ENCODE measurements at regions not wholly inside any gene's neighbourhood (a gene's known extent, or its start where the extent isn't known, plus 50 kb on each side); places are given as distances from the start of the nearest gene placed in this dataset.
"Not testable (repeated sequence)": the region's sequence is repeated elsewhere in the genome, so short reads cannot be mapped to it uniquely, and the experiment has no call there.

GRCh38 chr4:112775801-112776200 is 138.9 kb downstream of the LARP7 start:
- DNase-seq (ENCODE audit: low read depth in 2 of 2), result no peak

- DNase-seq (ENCODE audit: low read depth in 2 of 2), result no peak
These were observed 139.6 kb downstream of the LARP7 start for GRCh38 chr4:112776535-112776934.

DNA sequence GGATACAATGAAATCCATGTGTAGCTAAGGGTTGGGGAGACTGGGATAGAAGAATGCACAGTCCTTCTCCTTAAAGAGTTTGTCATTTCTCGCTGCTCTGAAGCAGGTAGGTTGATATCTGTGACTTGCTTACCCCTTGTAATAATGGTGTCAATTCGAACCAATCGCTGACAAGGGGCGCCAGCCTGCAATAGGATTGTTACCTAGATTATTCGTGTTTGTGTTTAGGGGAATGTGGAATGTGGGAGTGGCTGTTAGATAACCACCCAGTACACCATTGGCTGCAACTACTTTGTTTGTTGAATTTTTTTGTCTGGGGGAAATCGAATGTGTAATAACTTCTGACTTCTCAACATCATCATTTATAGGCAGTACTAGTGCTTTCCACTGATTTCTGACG is 141.6 kb downstream of the LARP7 start:
- no peak for DNase-seq (ENCODE audit: low read depth in 2 of 2)

- no peak for DNase-seq (ENCODE audit: low read depth in 2 of 2)
These were observed 156.1 kb downstream of the LARP7 start for GRCh38 chr4:112793033-112793432.

DNA sequence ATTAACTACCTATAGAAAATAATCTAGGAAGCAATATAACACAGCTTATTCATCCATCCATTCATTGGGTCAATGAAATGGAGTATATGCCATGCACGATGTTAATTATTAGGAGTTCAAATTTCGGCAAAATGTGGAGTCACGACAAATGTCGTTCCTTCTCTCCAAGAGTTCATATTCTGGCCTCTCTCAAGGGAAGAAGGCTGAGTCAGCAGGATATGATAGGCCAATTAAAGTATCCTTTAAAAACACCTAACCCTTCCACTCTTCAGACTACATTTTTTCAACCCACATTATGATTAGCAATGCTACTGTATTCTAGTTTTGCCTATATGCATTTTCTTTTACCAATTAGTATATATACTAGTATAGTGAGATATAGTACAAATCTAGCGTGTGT is 163.1 kb downstream of the LARP7 start:
- DNase-seq (ENCODE audit: low read depth in 2 of 2), result no peak

- DNase-seq (ENCODE audit: low read depth in 2 of 2), result no peak
These were observed 164.4 kb downstream of the LARP7 start for GRCh38 chr4:112801341-112801740.

- no peak for DNase-seq (ENCODE audit: low read depth in 2 of 2)
These were observed 165.8 kb downstream of the LARP7 start for GRCh38 chr4:112802780-112803179.

GRCh38 chr4:112807083-112807482 is 170.1 kb downstream of the LARP7 start:
- no peak for DNase-seq (ENCODE audit: low read depth in 2 of 2)

- no peak for DNase-seq (ENCODE audit: low read depth in 2 of 2)
These were observed 171.1 kb downstream of the LARP7 start for GRCh38 chr4:112808001-112808400.

- no peak for DNase-seq (ENCODE audit: low read depth in 2 of 2)
These were observed 176.8 kb downstream of the LARP7 start for GRCh38 chr4:112813790-112814189.

DNA sequence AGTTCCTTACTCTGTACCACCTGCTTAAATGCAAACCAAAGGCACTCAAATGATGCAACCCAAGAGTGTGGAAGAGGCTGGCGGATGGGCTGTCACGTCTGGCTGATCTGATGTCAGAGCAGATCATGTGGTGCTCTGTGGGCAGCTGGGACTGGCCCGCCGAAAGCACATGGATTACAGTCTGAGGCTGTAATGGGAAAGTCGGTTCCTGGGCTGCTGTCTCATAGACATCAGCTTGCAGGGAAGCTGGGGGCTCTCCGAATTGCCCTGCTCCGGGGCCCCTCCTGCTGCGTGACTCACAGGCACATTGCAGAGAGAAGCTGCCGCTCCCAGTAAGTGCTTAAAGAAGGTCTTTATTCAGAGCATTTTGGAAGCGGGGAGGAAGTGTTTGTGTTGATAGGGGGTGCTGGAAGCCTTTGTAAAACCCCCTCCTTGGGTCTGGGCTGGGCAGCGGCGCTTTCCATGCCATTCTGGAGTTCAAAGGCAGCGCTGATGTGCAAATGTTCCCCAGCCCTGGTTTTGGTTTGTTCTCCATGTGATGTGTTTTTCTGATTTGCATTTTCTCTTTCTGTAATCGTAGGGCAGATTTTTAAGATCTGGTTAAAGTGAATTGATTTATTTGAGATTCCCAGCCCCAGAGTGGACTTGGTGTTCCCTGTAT is 181.1 kb downstream of the LARP7 start:
- DNase-seq (ENCODE audit: low read depth in 2 of 2), result peak; percentile 10 to 14

DNA sequence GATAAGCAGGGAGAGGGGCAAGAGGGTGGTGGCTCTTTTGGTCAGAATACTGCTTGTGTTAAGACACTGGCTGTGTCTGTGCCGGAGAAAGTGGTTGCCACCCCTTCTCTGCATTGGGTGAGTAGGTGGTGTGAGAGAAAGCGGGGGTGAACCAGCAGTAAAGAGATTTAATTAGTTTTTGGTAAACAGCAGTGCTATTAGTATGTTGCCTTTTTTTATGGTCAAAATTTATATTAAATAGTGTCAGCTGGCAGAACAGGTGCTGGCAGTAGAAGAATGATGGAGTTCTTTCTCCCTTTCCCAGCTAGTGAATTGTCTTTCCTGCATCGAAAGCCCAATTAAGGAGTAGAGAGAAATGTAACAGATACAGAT is 181.6 kb downstream of the LARP7 start:
- DNase-seq (ENCODE audit: low read depth in 2 of 2), result no peak

DNA sequence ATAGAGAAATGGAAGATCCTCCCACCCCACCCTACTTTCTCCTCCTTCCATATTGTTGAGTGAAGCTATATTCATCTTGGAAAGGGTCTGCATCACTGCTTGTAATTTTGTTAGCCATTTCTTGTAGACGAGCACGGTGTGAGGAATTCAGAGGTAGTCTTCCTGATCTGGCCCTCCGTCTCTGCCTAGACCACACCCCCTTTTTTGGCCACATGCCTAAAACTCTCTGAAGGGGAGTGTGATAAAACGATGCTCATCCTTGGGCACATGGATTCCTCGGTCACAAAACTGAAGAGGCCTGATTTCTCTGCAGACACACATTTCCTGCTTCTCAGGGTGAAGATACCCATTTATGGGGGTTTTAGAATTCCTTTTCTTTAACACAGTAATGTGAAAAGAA is 182.8 kb downstream of the LARP7 start:
- no peak for DNase-seq (ENCODE audit: low read depth in 2 of 2)

- DNase-seq (ENCODE audit: low read depth in 2 of 2), result no peak
These were observed 186.2 kb downstream of the LARP7 start for GRCh38 chr4:112823156-112823555.

- no peak for DNase-seq (ENCODE audit: low read depth in 2 of 2)
These were observed 186.7 kb downstream of the LARP7 start for GRCh38 chr4:112823606-112824005.

DNA sequence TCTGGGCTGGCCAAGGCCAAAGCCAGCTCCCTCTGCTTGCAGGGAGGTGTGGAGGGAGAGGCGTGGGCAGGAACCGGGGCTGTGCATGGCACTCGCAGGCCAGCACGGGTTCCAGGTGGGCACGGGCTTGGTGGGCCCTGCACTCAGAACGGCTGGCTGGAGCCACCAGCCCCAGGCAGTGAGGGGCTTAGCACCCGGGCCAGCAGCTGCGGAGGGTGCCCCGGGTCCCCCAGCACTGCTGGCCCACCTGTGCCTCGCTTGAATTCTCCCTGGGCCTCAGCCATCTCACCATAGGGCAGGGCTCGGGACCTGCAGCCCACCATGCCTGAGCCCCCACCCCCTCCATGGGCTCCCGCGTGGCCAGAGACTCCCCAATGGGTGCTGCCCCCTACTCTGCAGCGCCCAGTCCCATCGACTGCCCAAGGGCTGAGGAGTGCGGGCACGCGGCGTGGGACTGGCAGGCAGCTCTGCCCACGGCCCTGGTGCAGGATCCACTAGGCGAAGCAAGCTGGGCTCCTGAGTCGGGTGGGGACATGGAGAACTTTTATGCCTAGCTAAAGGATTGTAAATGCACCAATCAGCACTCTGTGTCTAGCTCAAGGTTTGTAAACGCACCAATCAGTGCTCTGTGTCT is 193.9 kb downstream of the LARP7 start:
- DNase-seq (ENCODE audit: low read depth in 2 of 2), result no peak

GRCh38 chr4:112832493-112832892 is 195.6 kb downstream of the LARP7 start:
- DNase-seq (ENCODE audit: low read depth in 2 of 2), result no peak

GRCh38 chr4:112836895-112837294 is 200.0 kb downstream of the LARP7 start:
- no peak for DNase-seq (ENCODE audit: low read depth in 2 of 2)

DNA sequence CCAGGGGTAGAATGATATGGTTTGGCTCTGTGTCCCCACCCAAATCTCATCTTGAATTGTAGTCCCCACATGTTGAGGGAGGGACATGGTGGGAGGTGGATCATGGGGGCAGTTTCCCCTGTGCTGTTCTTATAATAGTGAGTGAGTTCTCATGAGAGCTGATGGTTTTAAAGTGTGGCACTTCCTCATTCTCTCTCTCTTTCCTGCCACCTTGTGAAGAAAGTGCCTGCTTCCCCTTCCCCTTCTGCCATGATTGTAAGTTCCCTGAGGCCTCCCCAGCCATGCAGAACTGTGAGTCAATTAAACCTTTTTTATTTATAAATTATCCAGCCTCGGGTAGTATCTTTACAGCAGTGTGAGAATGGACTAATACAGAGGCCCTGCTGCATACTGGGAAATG is 201.1 kb downstream of the LARP7 start:
- DNase-seq (ENCODE audit: low read depth in 2 of 2), result not testable (repeated sequence)

DNA sequence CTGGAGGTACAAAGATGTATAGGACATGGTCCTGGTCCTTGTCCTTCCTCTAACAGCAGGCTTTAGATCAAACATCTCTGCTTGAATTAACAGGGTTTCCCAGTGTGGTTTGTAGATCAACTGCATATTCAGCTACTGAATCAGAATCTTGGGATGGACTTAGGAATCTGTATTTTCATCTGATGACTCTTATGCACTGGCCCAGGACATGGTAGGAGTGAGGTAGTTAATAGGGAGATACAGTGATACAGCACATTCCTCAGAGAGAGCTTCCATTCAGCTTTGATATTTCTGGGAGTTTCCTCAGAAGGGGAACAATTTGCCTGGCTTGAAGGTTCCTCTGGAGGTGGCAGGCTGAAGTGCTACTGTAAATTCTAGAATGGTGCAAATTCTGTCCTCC is 203.1 kb downstream of the LARP7 start:
- DNase-seq (ENCODE audit: low read depth in 2 of 2), result no peak

GRCh38 chr4:112840619-112841018 is 203.7 kb downstream of the LARP7 start:
- DNase-seq (ENCODE audit: low read depth in 2 of 2), result no peak

- DNase-seq (ENCODE audit: low read depth in 2 of 2), result no peak
These were observed 205.6 kb downstream of the LARP7 start for GRCh38 chr4:112842513-112842912.

GRCh38 chr4:112845386-112845785 is 204.1 kb upstream of the ANK2 start:
- DNase-seq (ENCODE audit: low read depth in 2 of 2), result no peak

- no peak for DNase-seq (ENCODE audit: low read depth in 2 of 2)
These were observed 202.4 kb upstream of the ANK2 start for GRCh38 chr4:112847045-112847444.

Data from activated CD4-positive, alpha-beta T cell treated with anti-CD3 and anti-CD28 coated beads for 24 hours (primary cell).